CD4-positive, alpha-beta memory T cell (primary cell): ENCODE measurements at regions not wholly inside any gene's neighbourhood (a gene's known extent, or its start where the extent isn't known, plus 50 kb on each side); places are given as distances from the start of the nearest gene placed in this dataset.

Experiments used
- CTCF ChIA-PET: fragments of 350-600 bp; sonication (Branson Sonifier 250); formaldehyde crosslinking; loops from one replicate; lab custom pipeline; 2021; ENCODE audit warnings: inconsistent platforms; ENCODE audit not compliant: partially characterized antibody; lab: Charles Lee
- POLR2A ChIA-PET: fragments of 350-600 bp; sonication (Branson Sonifier 250); formaldehyde crosslinking; loops from one replicate; lab custom pipeline; 2021; ENCODE audit not compliant: partially characterized antibody; lab: Charles Lee
- DNase-seq, 5 donors: peaks; one replicate each; pipeline versions ENCODE4 v3.0.0 to v3.0.0-alpha.2; 2020 to 2022; ENCODE audit warnings: mixed read lengths in 1 of 5
- H3K27ac ChIP-seq: one replicate; pipeline ENCODE4 v1.7.0; 2013; ENCODE audit warnings: low read depth, low read length
- H3K27me3 ChIP-seq: 2 replicates; pipeline ENCODE4 v1.7.0; 2013; ENCODE audit warnings: mild to moderate bottlenecking, low read length, moderate library complexity; ENCODE audit not compliant: insufficient read depth
- H3K36me3 ChIP-seq: 2 replicates; pipeline ENCODE4 v1.7.0; 2013; ENCODE audit warnings: mild to moderate bottlenecking, low read length, moderate library complexity; ENCODE audit not compliant: insufficient read depth
- H3K4me1 ChIP-seq: 2 replicates; pipeline ENCODE4 v1.7.0; 2013; ENCODE audit warnings: mild to moderate bottlenecking, low read length, moderate library complexity; ENCODE audit not compliant: insufficient read depth
- H3K4me3 ChIP-seq, 2 donors: one replicate each; pipeline ENCODE4 v1.7.0; 2013; ENCODE audit warnings: low read length in 2 of 2, mild to moderate bottlenecking in 1 of 2
- H3K9me3 ChIP-seq, 2 donors: one replicate each; pipeline ENCODE4 v1.7.0; 2013; ENCODE audit warnings: low read length in 2 of 2, control low read depth in 1 of 2; ENCODE audit not compliant: control insufficient read depth in 1 of 2
- H3K27ac Mint-ChIP-seq, 7 donors: one replicate each; pipeline ENCODE4 v1.8.0; 2020 to 2021; ENCODE audit warnings: mixed read lengths in 7 of 7, mild to moderate bottlenecking in 6 of 7, inconsistent platforms in 3 of 7, moderate library complexity in 3 of 7
- H3K27me3 Mint-ChIP-seq, 2 donors: one replicate each; pipeline ENCODE4 v1.8.0; 2020 to 2021; ENCODE audit warnings: mixed read lengths in 2 of 2
- H3K36me3 Mint-ChIP-seq, 2 donors: one replicate each; pipeline ENCODE4 v1.8.0; 2020 to 2021; ENCODE audit warnings: mixed read lengths in 2 of 2, inconsistent platforms in 1 of 2, mild to moderate bottlenecking in 1 of 2
- H3K4me1 Mint-ChIP-seq, 4 donors: one replicate each; pipeline ENCODE4 v1.8.0; 2020 to 2021; ENCODE audit warnings: mixed read lengths in 4 of 4, mild to moderate bottlenecking in 1 of 4
- H3K4me3 Mint-ChIP-seq, 8 donors: one replicate each; pipeline ENCODE4 v1.8.0; 2020 to 2021; ENCODE audit warnings: mixed read lengths in 8 of 8, mild to moderate bottlenecking in 7 of 8, moderate library complexity in 6 of 8, inconsistent platforms in 3 of 8
- H3K9me3 Mint-ChIP-seq, 8 donors: one replicate each; pipeline ENCODE4 v1.8.0; 2020 to 2021; ENCODE audit warnings: mixed read lengths in 8 of 8, mild to moderate bottlenecking in 5 of 8, inconsistent platforms in 3 of 8, moderate library complexity in 1 of 8
- intact Hi-C: fragments of 100-400 bp; cut with micrococcal nuclease; formaldehyde crosslinking; loops from one replicate; pipeline ENCODE4 v1.15.1; 2023

- intact Hi-C loops: no loop called here
- ChIA-PET POLR2A (no interaction called here), CTCF (no interaction called here)
- no peak overlapping the region for H3K27ac Mint-ChIP-seq
- H3K27ac ChIP-seq: no peak overlapping the region
- no peaks in the 10 kb centered on the region for H3K36me3 Mint-ChIP-seq
- peaks cover 0 to 5% (median 1%) of the 10 kb centered on the region in 8 donors for H3K9me3 Mint-ChIP-seq
- H3K4me1 ChIP-seq: no peaks in the 10 kb centered on the region
- H3K27me3 Mint-ChIP-seq: peaks cover 0 to 3% of the 10 kb centered on the region in 2 donors
- no peaks in the 10 kb centered on the region for H3K4me1 Mint-ChIP-seq
- H3K27me3 ChIP-seq: no peaks in the 10 kb centered on the region
- H3K4me3 ChIP-seq: no peak overlapping the region
- H3K36me3 ChIP-seq: no peaks in the 10 kb centered on the region
- DNase-seq: no peak
- H3K4me3 Mint-ChIP-seq: no peak overlapping the region
- H3K9me3 ChIP-seq: no peaks in the 10 kb centered on the region
These were observed 98.0 kb downstream of the TEX36 start for GRCh38 chr10:125584954-125585353.

- peaks cover under 1 to 5% of the 10 kb centered on the region in 2 donors for H3K27me3 Mint-ChIP-seq
- H3K4me1 Mint-ChIP-seq: no peaks in the 10 kb centered on the region
- ChIA-PET CTCF (no interaction called here), POLR2A (no interaction called here)
- H3K36me3 Mint-ChIP-seq: no peaks in the 10 kb centered on the region
- Histone ChIP-seq H3K27me3 (no peaks in the 10 kb centered on the region), H3K36me3 (no peaks in the 10 kb centered on the region), H3K4me3 (no peak overlapping the region), H3K27ac (no peak overlapping the region), H3K4me1 (no peaks in the 10 kb centered on the region), H3K9me3 (no peaks in the 10 kb centered on the region)
- no peak overlapping the region for H3K4me3 Mint-ChIP-seq
- peaks cover 0 to 9% (median 0%) of the 10 kb centered on the region in 8 donors for H3K9me3 Mint-ChIP-seq
- DNase-seq: no peak
- H3K27ac Mint-ChIP-seq: no peak overlapping the region
- intact Hi-C loops: no loop called here
These were observed 104.2 kb downstream of the TEX36 start for GRCh38 chr10:125578658-125579315.

GRCh38 chr10:125575843-125576242 is 107.1 kb downstream of the TEX36 start:
- ChIA-PET POLR2A (no interaction called here), CTCF (no interaction called here)
- Mint-ChIP-seq H3K4me3 (no peak overlapping the region), H3K4me1 (no peaks in the 10 kb centered on the region), H3K9me3 (peaks cover 0 to 5% (median 0%) of the 10 kb centered on the region in 8 donors), H3K27me3 (peaks cover 1 to 2% of the 10 kb centered on the region in 2 donors), H3K36me3 (no peaks in the 10 kb centered on the region), H3K27ac (no peak overlapping the region)
- no peaks in the 10 kb centered on the region for H3K4me1 ChIP-seq
- intact Hi-C loops: no loop called here
- no peak overlapping the region for H3K4me3 ChIP-seq
- H3K36me3 ChIP-seq: no peaks in the 10 kb centered on the region
- no peaks in the 10 kb centered on the region for H3K9me3 ChIP-seq
- no peaks in the 10 kb centered on the region for H3K27me3 ChIP-seq
- no peak overlapping the region for H3K27ac ChIP-seq
- DNase-seq: no peak

- no peaks in the 10 kb centered on the region for H3K4me1 Mint-ChIP-seq
- DNase-seq: no peak
These were observed 114.8 kb downstream of the TEX36 start for GRCh38 chr10:125568156-125568555.

GRCh38 chr10:125567529-125567928 is 115.4 kb downstream of the TEX36 start:
- Histone ChIP-seq H3K9me3 (no peaks in the 10 kb centered on the region), H3K27me3 (no peaks in the 10 kb centered on the region), H3K4me1 (no peaks in the 10 kb centered on the region), H3K36me3 (no peaks in the 10 kb centered on the region), H3K4me3 (no peak overlapping the region), H3K27ac (no peak overlapping the region)
- intact Hi-C loops: no loop called here
- Mint-ChIP-seq H3K27ac (no peak overlapping the region), H3K4me1 (no peaks in the 10 kb centered on the region), H3K36me3 (no peaks in the 10 kb centered on the region), H3K27me3 (peaks cover 0 to 4% of the 10 kb centered on the region in 2 donors), H3K4me3 (no peak overlapping the region), H3K9me3 (peaks cover 0 to 8% (median 1%) of the 10 kb centered on the region in 8 donors)
- ChIA-PET CTCF (no interaction called here), POLR2A (no interaction called here)
- no peak for DNase-seq

More at GRCh38 chr10:125568156-125568555, 114.8 kb downstream of the TEX36 start:
- H3K4me1 ChIP-seq: no peaks in the 10 kb centered on the region
- CTCF ChIA-PET: no interaction called here
- Mint-ChIP-seq H3K4me3 (no peak overlapping the region), H3K9me3 (peaks cover 0 to 8% (median 1%) of the 10 kb centered on the region in 8 donors), H3K27me3 (peaks cover 0 to 4% of the 10 kb centered on the region in 2 donors), H3K36me3 (no peaks in the 10 kb centered on the region), H3K27ac (no peak overlapping the region)
- no peaks in the 10 kb centered on the region for H3K9me3 ChIP-seq
- H3K27ac ChIP-seq: no peak overlapping the region
- POLR2A ChIA-PET: no interaction called here
- H3K36me3 ChIP-seq: no peaks in the 10 kb centered on the region
- intact Hi-C loops: no loop called here
- H3K27me3 ChIP-seq: no peaks in the 10 kb centered on the region
- no peak overlapping the region for H3K4me3 ChIP-seq

GRCh38 chr10:125565046-125565445 is 117.9 kb downstream of the TEX36 start:
- ChIA-PET CTCF (no interaction called here), POLR2A (no interaction called here)
- H3K36me3 ChIP-seq: no peaks in the 10 kb centered on the region
- Mint-ChIP-seq H3K4me1 (no peaks in the 10 kb centered on the region), H3K27ac (no peak overlapping the region), H3K36me3 (no peaks in the 10 kb centered on the region), H3K9me3 (peaks cover 0 to 10% (median 2%) of the 10 kb centered on the region in 8 donors), H3K4me3 (no peak overlapping the region), H3K27me3 (peaks cover 0 to 6% of the 10 kb centered on the region in 2 donors)
- intact Hi-C loops: no loop called here
- H3K9me3 ChIP-seq: no peaks in the 10 kb centered on the region
- H3K4me1 ChIP-seq: no peaks in the 10 kb centered on the region
- H3K27me3 ChIP-seq: no peaks in the 10 kb centered on the region
- H3K4me3 ChIP-seq: no peak overlapping the region
- no peak for DNase-seq
- H3K27ac ChIP-seq: no peak overlapping the region

- Mint-ChIP-seq H3K9me3 (peaks cover 0 to 10% (median 1%) of the 10 kb centered on the region in 8 donors), H3K4me1 (no peaks in the 10 kb centered on the region), H3K4me3 (no peak overlapping the region), H3K27me3 (peaks cover 0 to 5% of the 10 kb centered on the region in 2 donors), H3K27ac (no peak overlapping the region), H3K36me3 (no peaks in the 10 kb centered on the region)
- no peaks in the 10 kb centered on the region for H3K4me1 ChIP-seq
- H3K4me3 ChIP-seq: no peak overlapping the region
- intact Hi-C loops: no loop called here
- ChIA-PET POLR2A (no interaction called here), CTCF (no interaction called here)
- H3K36me3 ChIP-seq: no peaks in the 10 kb centered on the region
- no peak overlapping the region for H3K27ac ChIP-seq
- no peaks in the 10 kb centered on the region for H3K27me3 ChIP-seq
- no peaks in the 10 kb centered on the region for H3K9me3 ChIP-seq
- no peak for DNase-seq
These were observed 118.4 kb downstream of the TEX36 start for GRCh38 chr10:125564570-125564969.
